SK-MEL-5 (cell line): ENCODE measurements at regions not wholly inside any gene's neighbourhood (a gene's known extent, or its start where the extent isn't known, plus 50 kb on each side); places are given as distances from the start of the nearest gene placed in this dataset.

Experiments
- DNase-seq: peaks from one replicate; pipeline ENCODE4 v3.0.0-alpha.2; 2016; ENCODE audit warnings: low read depth, low spot score
- in situ Hi-C: cut with HindIII; loops from 2 replicates; pipeline ENCODE4 v1.10.0; 2016; ENCODE audit warnings: low sequenced_read_pairs, high pct_unique_total_duplicates, low pct_unique_long_range_greater_than_20kb

DNA sequence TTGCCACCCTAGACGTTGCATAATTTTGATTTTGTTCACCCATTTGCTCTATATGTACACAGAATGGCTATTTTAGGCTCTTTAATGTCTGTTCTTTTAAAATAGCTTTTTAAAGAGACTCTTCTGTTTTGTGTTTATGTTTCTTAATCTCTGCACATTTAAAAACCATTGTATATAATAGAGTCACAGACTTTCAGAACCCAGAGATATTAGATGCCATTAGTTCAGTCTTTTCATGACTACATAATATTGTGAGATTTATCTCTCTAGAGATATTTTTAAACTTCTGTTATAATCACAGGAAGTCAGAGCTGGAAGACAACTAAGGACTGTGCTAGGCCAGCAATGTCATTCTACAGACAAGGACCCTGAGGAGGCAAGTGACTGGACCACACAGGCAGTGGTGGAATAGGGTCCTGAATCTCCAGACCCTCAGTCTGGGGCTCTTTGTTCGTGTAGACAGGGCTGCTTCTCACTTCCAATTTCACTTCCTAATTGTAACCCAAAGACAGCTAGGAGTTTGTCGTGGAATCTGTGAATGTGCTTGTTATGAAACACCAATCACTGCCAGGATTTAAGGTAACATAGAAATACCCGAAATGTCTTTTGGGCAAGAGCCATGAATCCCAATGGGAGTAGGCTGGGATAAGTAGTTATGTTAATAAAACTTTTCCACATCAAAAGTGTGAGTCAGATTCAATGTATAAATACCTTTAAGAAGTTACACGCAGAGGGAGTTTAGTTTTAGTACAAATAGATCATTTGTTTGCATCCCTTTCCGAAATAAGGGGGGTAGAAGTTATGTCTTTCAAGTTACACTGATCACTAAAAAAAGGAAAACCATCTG lies 165.2 kb upstream of the ROPN1 start:
- in situ Hi-C loops, result no loop called here
- no peak for DNase-seq

DNA sequence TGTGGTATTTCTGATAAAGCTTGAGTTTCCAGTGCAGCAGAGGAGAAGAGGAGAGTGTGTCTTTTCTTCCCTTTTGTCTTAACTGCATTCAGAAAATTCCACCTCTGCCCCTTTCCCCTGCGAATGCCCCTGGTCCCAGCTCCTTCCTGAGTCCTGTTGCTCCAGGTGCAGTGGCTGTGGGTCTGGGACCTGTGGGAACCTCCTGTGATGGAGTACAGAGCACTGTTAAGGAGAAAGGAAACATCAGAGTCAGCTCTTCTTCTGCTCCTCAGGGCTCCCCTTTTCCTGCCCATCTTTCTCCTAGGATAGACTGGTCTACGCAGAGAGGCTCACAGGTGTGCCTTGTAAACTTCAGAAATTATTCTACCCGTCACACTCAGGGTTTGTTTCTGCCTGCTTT lies 165.8 kb upstream of the ROPN1 start:
- in situ Hi-C loops, result no loop called here
- DNase-seq, result no peak

DNA sequence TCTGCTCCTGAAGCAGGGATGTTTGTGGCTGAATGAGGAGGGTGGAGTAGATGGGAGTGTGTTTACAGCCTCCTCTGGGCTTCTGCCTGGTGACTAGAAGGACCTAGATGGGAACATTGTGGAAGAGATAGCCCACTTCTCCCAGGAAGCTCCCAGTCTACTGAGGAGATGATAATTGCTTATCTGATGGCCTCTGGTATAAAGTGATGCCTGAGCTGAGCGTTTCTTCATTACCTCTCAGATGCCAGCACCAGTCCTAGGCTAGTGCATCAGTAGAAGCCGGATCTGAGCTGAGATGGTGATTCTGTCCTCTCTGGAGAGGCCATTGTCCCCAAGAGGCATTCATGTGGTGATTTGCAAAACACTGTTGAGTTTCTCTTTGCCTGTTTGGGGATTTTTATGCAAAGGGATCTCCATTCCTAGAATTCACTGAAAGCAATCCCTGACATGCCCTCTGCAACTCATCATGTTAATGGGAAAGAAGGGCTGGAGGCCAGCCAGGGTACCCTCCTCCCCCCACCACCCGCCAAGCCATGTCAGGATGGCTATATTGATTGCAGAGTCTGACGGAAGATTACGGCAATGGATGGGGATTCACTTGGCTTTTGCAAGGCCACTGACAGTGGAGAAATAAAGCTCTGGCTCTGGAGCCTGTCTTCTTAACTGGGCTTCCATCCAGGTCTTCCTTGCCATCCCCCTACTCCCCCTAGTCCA lies 166.4 kb upstream of the ROPN1 start:
- no peak for DNase-seq
- in situ Hi-C loops, result no loop called here

DNA sequence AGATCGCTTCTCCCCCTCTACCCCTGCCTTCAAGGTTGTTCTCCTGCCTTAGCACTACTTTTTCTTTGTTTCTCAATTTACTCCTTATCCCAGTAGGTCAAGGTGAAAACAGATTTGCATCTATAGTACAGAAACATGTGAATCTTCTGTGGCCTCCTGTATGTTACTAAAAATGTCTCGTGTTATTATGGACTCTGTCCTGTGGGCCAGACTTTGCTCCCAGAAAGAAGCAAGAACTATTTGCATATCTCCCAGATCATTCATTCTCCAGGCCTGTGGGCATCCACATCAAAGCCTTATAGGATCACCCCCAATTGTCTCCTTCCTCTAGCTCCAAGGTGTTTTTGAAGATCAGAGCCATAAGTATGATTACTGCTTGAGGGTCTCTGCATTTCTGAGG lies 169.5 kb upstream of the ROPN1 start:
- in situ Hi-C loops, result no loop called here
- DNase-seq, result no peak

DNA sequence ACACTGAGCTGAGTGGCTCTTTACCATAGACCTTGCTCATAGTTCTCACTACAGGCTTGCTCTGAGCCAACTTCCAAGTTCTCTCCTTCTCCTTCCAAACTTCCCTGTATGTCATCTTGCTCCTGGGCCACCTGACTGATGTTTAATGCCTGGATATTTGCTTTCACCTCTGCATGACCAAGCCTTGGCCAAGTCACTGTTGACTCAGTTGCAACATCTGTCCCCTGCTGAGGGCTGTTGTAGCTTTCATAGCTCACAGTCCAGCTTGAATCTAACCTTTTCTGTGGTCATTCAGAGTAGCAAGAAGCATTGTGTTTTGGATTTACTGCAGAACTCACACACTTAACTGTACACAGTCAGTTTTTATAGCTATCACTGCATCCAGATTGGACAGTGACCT lies 171.8 kb upstream of the ROPN1 start:
- in situ Hi-C loops, result no loop called here
- no peak for DNase-seq

DNA sequence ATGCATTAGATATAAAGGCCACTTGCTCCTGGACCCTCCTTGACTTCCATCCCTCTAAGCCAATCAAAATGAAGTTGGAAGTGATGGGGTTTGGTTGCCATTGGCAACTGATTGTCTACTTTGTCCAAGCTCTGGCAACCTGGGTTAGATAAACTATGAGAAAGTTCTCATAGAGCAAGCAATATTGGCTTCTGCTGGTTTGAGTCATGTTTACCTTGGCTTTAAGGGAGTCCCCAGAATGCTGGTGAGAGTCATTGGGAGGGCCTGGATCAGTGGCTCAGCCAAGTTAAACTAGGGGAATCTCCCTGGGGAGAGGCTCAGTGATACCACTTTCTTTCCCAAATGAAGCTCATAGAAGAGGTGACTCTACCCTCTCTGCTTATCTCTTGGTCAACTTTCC lies 176.3 kb upstream of the ROPN1 start:
- in situ Hi-C loops, result no loop called here
- no peak for DNase-seq

DNA sequence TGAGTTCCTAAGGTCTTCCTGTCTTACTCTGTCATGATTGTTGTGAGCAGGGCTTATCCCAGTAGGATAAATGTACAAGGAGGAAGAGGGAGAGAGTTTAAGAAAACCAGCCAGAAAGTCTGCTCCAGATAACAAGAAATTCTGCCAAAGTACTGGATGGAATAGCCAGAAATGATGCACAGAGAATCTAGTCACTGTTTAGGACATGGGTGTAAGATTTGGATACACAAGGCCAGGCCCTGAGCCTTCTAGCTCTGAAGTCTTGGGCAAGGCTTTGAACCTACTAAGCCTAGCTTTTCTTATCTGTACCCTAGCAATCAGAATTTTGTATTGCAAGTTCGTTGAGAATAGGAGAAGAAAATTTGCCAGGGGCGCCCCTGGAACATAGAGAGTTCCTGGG lies 180.4 kb upstream of the ROPN1 start:
- in situ Hi-C loops, result no loop called here
- DNase-seq, result no peak

DNA sequence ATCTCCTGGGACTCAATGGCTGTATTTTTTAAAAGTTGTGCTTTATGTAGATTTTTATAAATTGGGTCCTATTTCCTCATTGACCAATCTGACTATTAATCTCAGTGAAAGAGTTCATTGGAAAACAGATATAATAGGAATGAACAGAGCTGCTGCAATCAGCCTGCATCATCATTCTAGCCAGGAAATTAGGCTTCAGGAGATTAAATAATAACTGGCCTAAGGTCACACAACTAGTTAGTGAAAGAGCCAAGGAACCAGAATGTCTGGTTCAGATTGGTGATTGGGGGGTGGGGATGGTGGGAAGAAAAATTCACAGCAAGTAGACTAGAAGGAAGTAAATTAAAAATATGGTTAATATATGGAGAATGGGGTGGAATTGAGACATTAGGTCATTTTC lies 180.9 kb upstream of the ROPN1 start:
- no peak for DNase-seq
- in situ Hi-C loops, result no loop called here

DNA sequence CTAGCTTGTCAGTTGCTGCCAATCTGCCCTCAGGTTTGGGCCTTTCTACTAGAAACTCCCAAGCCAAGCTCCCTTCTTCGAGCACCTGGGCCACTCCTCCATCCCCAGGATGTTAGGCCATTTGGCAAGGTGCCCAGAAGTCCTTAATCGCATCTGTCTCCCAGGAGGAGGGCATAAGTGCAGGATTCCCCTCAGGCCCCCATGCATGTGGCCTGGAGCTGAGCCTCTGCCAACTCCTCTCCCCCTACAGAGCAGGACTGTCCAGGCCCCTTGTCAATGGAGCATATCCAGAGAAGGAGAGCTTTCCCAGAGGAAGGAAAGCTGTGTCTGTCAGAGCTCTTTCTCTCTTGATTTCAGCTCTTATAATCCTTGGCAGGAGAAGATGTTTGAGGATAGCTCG lies 182.6 kb upstream of the ROPN1 start:
- in situ Hi-C loops, result no loop called here
- DNase-seq, result no peak

DNA sequence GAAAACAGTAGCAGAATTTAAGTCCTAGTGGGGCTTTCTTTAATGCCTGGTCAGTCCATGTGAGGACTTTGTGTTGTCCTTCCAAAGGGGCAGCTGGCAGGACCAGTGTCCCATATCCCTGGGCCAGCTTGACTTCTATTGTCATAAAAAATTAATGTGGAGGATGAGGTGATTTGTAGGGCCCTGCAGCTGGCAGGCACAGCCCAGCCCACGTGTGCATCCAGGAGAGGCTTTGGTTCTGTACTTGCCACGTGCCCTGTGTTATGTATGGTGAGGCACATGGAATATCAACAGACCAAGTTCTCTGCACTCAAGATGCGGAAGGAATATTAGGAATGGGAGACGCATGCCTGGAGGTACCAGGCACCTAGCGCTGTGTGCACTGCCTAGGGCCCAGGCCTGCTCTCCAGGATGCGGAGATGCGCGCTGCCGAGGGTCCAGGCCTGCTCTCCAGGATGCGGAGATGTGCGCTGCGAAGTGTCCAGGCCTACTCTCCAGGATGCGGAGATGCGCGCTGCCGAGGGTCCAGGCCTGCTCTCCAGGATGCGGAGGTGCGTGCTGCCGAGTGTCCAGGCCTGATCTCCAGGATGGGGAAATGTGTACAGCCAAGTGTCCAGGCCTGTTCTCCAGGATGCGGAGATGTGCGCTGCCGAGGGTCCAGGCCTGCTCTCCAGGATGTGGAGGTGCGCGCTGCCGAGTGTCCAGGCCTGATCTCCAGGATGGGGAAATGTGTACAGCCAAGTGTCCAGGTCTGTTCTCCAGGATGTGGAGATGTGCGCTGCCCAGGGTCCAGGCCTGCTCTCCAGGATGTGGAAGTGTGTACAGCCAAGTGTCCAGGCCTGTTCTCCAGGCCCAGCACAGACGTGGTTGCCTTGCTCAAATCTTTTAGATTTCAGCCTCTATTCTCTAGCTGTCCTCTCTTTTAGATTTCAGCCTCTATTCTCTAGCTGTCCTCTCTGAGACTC lies 183.3 kb upstream of the ROPN1 start:
- in situ Hi-C loops, result no loop called here
- no peak for DNase-seq

DNA sequence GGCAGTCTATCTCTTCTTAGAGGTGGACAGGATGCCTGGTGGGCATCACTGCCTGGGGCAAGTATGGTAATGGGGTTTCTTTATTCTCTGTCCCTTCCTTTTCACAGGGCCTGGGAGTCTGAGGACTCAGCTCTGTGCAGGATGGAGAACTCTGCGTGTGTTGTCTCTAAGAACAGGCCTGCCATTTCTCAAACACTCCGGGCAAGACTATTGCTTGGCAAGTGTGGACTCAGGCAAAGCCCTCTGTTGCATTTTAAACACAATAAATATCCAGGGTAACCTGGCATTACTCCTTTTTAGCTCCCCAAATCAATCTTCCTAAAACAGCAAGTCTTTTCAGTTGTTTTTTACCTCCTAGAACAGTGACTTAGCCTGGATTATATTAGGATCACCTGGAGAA lies 185.1 kb upstream of the ROPN1 start:
- DNase-seq, result no peak
- in situ Hi-C loops, result no loop called here

DNA sequence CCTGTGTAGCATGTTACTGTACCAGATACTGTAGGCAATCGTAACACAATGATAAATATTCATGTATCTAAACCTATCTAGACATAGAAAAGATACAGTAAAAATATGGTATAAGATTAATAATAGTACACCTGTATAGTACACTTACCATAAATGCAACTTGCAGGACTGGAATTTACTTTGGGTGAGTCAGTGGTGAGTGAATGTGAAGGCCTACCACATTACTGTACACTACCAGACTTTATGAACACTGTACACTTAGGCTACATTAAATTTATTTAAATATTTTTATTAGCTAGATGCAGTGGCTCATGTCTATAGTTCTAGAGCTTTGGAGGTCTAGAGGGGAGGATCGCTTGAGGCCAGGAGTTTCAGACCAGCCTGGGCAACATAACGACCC lies 186.6 kb upstream of the ROPN1 start:
- in situ Hi-C loops, result no loop called here
- DNase-seq, result no peak

DNA sequence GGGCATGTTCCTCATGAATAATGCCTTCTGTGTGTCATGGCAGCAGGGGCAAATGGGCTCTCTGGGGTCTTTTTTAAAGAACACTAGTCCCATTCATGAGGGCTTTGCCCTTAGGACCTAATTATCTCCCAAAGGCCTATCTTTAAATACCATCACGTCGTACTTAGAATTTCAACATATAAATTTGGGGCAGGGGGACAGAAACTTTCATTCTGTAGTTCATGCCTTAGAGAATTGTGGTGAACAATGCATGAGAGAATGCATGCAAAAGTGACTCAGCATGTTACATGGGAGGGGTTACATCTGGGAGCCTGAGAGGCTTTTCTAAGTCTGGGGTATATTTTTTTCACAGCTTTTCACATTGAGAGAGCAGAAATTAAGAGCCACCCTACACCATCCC lies 208.5 kb upstream of the ROPN1 start:
- in situ Hi-C loops, result no loop called here
- peak; percentile 88 for DNase-seq

DNA sequence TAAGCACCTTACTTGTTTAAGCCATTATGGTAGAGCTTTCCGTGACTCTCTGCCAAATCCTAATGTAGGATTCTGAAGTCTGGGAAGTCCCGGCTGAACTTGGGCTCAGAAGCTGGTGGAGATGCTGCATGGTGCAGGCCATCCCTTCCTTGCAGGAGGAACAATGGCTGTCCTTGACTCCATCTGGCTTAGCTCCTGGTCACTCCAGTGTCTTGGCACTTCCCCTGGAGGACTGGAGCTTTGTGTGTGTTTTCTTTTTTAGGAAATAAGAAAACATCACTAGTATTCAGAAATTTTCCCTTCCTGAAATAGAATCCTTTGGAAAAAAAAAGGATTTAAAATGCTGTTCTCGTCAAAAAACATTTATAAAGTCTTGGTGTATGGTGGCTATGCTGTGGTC lies 209.3 kb upstream of the ROPN1 start:
- in situ Hi-C loops, result no loop called here
- no peak for DNase-seq

DNA sequence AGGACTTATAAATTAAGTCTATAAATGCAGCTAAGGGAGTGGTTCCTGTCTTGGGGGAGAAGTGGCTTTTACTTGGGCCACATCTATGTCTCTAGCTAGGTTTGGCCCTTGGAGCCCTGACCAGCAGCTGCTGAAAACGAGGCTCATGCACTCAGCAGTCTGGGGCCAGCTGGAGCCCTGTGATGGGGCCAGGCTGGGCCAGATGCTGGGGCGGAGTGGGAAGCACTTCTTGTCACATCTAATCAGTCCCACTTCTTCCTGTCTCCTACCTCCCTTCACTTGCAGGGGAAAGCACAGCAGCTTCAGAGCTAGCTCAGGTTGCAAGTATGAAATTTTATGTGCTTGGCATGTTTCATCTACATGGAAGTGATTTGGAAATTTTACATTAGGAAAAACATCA lies 209.9 kb upstream of the ROPN1 start:
- in situ Hi-C loops, result no loop called here
- DNase-seq, result no peak

DNA sequence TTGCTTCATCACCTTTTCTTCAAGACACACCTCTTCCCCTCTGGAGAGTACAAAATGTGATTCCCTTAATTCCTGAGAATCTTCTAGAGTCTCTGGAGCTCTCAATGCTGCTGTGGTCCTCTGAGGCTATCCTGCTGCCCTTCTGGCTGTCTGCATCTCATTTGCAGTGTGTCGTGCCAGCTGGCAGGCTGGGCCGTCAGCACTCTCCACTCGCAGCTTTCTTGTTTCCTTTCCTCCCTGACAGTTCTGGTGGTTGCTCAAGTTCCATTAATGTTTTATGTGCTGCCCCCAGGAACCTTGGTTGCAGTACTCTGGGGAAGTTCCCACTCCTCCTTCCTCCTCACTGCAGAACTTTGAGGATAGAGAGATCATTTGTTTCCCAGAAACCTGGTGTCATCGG lies 210.8 kb upstream of the ROPN1 start:
- in situ Hi-C loops, result no loop called here
- no peak for DNase-seq

DNA sequence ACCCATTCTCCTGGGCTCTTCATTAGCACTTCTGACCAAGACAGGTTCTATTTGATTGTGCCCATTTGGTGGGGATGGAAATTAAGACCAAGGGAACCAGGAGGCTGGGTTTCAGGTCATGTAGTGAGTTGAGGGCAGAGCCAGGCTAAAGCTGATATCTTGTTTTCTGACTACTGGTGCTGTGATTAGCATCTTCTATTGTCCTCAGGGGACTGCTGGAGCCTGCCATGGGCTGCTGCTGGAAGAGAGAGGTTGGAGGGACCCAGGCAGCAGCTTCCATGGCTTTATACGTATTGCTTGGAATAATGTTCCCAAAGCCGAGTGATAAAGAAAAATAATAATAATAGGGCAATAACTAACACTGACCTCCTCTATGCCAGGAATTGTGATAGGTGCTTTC lies 211.4 kb upstream of the ROPN1 start:
- in situ Hi-C loops, result no loop called here
- DNase-seq, result no peak
